NOMO-1 (cell line): ENCODE measurements at regions not wholly inside any gene's neighbourhood (a gene's known extent, or its start where the extent isn't known, plus 50 kb on each side); places are given as distances from the start of the nearest gene placed in this dataset.

Experiments used
- DNase-seq, 2 experiments: peaks; one replicate each; lab custom pipeline; 2025; ENCODE audit not compliant: unreplicated experiment in 2 of 2; lab: John Stamatoyannopoulos, UW

- peak in 1 of 2 experiments; percentile 63 for DNase-seq
These were observed 52.2 kb upstream of the KCNH7 start for GRCh38 chr2:162890690-162891311.

- DNase-seq = peak; percentile 24 to 75
These were observed 50.1 kb upstream of the KCNH7 start for GRCh38 chr2:162888652-162889051.
